AG09319 (cell line): ENCODE measurements at regions not wholly inside any gene's neighbourhood (a gene's known extent, or its start where the extent isn't known, plus 50 kb on each side); places are given as distances from the start of the nearest gene placed in this dataset.

Experiments used
- DNase-seq: peaks from one replicate; pipeline ENCODE4 v3.0.0-alpha.2; 2010; ENCODE audit warnings: low read depth; ENCODE audit errors: extremely low read depth
- CTCF ChIP-seq: IDR thresholded peaks from 2 replicates; pipeline ENCODE4 v1.5.1; 2011; ENCODE audit warnings: low read depth, mild to moderate bottlenecking, inconsistent platforms, low read length, moderate library complexity

DNA sequence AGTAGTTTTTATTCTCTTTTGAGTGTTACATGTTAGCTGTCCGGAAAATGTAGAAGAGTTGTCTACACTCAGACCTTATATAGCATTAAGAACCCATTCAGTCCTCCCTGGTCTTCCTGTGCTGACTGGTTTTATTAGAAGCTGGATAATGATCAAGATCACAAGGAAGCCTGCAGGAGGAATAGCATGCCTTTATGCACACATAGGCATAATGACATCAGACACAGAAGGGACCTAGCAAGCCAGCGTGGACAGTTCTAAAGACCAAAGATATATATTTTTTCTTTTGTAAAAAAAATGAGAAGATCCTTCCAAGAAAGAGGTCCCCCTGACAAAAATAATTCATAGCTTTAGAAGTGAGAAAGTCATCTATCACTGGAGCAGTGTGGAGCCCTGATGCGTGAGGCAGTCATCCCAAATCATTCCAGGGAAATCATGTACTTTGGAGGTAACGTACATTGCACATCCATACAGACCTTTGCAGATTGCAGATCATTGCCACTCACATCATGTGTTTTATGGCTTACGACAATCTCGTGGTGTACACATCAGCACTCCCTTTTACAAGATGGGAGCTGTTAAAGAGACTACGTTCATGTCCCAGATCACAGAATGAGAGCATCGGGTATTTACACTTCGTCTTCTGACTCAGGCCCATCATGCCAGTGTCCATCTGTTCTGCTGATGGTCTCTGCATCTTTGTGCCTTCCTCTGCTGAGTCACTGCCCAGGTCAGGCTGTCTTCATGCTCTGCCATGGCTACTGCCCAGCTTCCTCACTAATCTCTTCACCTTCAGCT lies 334.0 kb downstream of the SOCS6 start:
- no peak for TF ChIP-seq CTCF
- DNase-seq = no peak

GRCh38 chr18:70621710-70622109 lies 332.9 kb downstream of the SOCS6 start:
- TF ChIP-seq CTCF = no peak
- no peak for DNase-seq

DNA sequence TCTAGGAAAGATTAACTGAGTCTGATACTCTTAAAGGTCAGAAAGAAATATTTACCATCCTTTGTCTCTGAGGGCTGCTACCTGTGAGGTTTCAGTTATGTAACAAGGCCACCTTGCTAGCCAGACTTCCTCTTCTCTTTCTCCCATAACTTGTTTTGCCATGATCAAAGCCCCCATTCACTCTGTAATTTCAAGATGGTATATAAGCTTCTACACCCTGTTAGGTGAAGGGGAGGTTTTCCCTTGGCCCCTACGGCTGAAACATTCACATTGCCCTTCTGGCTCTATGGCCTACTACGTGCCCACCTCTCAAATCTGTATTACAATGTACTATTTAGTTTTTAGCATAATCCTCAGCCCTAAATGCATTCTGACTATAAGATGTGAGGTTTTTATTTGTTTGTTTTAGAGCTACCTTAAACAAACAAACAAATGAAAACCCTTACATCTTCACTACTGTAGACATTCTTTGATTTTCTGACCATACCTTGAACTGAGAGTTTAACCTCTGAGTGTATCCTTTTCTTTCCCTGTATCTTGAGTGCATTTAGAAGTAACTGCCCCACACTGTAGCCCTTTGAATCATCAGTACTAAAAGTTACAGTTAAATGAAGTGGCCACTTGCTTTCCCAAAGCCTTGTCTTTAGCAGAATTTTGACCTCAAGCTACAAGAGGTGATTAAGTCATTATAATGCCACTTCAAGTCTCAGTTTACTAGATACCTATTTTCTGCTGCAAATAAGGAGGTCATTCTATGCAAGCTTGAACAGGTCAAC lies 332.2 kb downstream of the SOCS6 start:
- TF ChIP-seq CTCF = no peak

GRCh38 chr18:70617020-70617763 lies 328.3 kb downstream of the SOCS6 start:
- no peak for TF ChIP-seq CTCF
- DNase-seq = no peak

More for the DNA sequence above, 332.2 kb downstream of the SOCS6 start:
- DNase-seq = no peak

DNA sequence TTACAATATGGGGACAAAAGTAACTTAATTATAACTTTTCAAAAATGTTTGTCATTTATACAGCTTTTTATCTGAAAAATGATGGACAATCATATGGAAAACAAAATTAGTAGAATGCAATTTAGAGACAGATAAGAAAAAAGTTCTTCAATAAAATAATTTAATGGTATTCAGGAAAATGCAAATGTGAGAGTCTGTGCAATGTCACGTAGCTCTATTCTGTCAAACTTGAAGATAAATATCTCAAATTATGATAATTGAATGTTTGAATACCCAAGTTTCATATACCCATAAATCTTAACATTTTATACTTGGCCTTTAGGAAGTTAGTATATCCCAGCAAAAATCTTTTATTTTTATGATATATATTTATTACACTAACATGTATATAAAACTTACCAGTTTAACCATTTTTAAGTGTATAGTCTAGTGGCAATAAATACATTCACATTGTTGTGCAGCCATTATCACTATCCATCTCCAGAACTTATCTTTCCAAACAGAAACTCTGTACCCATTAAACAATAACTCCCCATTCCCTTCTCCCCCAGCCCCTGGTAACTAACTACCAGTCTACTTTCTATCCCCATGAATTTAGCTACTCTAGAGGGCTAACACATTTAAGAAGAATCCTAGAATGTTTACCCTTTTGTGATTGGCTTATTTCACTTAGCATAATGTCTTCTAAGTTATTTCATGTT lies 311.5 kb downstream of the SOCS6 start:
- no peak for TF ChIP-seq CTCF

GRCh38 chr18:70598406-70598805 lies 309.6 kb downstream of the SOCS6 start:
- no peak for DNase-seq
- no peak for TF ChIP-seq CTCF

More for the DNA sequence above, 311.5 kb downstream of the SOCS6 start:
- DNase-seq = no peak
